Lower leg skin (tissue), 4 donors: ENCODE measurements at regions not wholly inside any gene's neighbourhood (a gene's known extent, or its start where the extent isn't known, plus 50 kb on each side); places are given as distances from the start of the nearest gene placed in this dataset.

ENCODE experiments used
- DNase-seq, 2 donors: peaks; one replicate each; pipeline ENCODE4 v3.0.0-alpha.2; 2019; ENCODE audit warnings: low spot score in 2 of 2
- H3K4me3 ChIP-seq: fragments of 200-600 bp; sonication (generic); 2 replicates; pipeline ENCODE4 v1.5.1; 2017; ENCODE audit warnings: mild to moderate bottlenecking, low read depth; ENCODE audit not compliant: poor library complexity, severe bottlenecking
- POLR2A ChIP-seq, 2 donors: fragments of 450-650 bp; IDR thresholded peaks; one replicate each; pipeline ENCODE4 v1.6.1; 2016 to 2017; ENCODE audit warnings: antibody characterized with exemption in 2 of 2, mild to moderate bottlenecking in 1 of 2, moderate library complexity in 1 of 2
- WGBS, 2 donors: methylation state at CpG; one replicate each; pipeline ENCODE4 v1.1.5; 2018; 5-methylcytosine and 5-hydroxymethylcytosine counted together
- intact Hi-C: fragments of 100-400 bp; cut with DNase I; formaldehyde crosslinking; loops from one replicate; pipeline ENCODE4 v1.15.0; 2023; ENCODE audit warnings: low total_unique reads
- TF ChIP-seq, protein P1 (sequence below), 3 donors: fragments of 450-650 bp; IDR thresholded peaks; one replicate each; pipeline ENCODE4 v1.5.1; 2016; ENCODE audit warnings: antibody characterized with exemption in 3 of 3, mild to moderate bottlenecking in 3 of 3, moderate library complexity in 2 of 3

DNA sequence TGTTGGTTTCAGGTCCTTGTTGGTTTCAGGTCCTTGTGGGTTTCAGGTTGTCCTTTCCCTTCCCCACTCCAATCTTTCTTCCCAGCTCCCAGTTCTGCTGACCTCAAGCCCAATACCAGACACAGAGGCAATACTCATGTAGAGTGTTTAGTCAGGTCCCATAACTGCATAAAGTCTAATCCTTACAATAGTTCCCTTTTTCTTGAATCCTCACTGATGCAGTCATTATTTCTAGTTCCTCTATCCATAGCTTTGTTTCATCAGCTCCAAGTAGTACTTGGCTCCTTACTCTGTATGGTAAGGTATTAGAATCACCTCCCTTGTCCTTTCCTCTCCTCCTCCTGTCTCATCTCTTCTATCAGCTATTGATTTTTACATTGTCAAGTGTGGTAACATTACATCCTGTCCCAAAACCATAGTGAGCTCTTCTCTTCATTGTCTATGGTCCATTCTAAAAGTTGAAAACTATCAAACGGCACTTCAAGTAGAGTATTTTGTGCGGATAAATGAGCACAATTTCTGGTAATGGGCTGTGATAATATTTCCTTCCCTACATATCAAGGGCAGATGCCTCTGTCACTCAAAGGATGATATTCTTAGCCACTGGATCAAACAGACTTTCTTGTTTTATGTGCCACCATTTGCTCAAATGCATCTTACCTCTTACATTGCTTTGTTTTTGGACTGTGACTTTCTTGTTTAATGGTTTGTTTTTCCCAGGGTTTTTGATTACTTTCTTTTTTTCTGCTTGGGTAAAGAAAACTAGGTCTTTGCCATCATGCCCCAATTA, 57.2 kb upstream of the JDP2 start:
- TF ChIP-seq, protein P1, sequence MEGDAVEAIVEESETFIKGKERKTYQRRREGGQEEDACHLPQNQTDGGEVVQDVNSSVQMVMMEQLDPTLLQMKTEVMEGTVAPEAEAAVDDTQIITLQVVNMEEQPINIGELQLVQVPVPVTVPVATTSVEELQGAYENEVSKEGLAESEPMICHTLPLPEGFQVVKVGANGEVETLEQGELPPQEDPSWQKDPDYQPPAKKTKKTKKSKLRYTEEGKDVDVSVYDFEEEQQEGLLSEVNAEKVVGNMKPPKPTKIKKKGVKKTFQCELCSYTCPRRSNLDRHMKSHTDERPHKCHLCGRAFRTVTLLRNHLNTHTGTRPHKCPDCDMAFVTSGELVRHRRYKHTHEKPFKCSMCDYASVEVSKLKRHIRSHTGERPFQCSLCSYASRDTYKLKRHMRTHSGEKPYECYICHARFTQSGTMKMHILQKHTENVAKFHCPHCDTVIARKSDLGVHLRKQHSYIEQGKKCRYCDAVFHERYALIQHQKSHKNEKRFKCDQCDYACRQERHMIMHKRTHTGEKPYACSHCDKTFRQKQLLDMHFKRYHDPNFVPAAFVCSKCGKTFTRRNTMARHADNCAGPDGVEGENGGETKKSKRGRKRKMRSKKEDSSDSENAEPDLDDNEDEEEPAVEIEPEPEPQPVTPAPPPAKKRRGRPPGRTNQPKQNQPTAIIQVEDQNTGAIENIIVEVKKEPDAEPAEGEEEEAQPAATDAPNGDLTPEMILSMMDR (IDR thresholded peaks at IDR 0.05): no peak
- TF ChIP-seq POLR2A (IDR thresholded peaks at IDR 0.05): no peak
- no peak overlapping the region for H3K4me3 ChIP-seq
- 97 to 98% methylated on average over 2 of the region's 2 CpGs for WGBS, 2 donors
- no peak for DNase-seq
- intact Hi-C loops: no loop called here

DNA sequence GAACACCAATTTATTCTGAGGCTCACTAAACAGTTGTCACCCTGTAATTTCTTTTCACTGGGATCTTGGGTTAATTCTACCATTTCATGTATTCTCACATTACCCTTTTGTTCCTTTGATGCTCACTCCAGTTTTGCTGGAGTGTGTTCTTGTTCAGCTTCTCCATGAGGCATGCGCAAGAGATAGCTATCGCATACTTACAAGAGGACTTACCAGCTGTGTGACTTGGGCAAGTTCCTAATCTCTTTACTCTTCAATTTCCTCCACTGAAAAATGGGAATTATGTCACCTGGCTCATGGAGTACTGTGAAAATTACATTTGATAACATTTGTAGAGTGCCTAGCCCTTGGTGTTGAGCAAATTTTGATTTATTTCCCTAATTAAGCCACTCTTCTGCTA, 56.5 kb upstream of the JDP2 start:
- no peak overlapping the region for H3K4me3 ChIP-seq
- 98% methylated on average over 2 of the region's 2 CpGs for WGBS, 2 donors
- TF ChIP-seq POLR2A (IDR thresholded peaks at IDR 0.05): no peak
- TF ChIP-seq, protein P1 (IDR thresholded peaks at IDR 0.05): no peak
- intact Hi-C loops: no loop called here
- DNase-seq: no peak

DNA sequence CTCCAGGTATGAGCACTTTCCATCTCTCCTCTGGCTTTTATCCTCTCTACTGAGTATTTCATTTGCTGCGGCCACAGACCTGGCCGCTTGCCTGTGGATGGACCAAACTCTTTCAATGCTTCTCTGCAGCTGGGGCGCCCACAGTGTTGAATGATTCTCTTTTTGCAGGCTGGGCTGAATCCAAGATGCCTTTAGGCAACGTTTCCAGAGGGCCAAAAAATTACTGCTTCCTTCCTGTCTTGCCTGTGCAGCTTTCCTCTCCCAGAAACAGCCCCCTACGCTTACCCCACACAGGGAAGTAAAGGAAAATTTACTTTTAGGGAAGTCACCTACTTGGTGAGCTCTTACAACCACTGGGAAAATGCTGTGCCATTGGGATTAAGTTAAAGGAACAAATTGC, 55.6 kb upstream of the JDP2 start:
- intact Hi-C loops: no loop called here
- WGBS, 2 donors: 44 to 56% methylated on average over 5 of the region's 5 CpGs
- no peak overlapping the region for H3K4me3 ChIP-seq
- peak in 1 of 2 donors; percentile 76 for DNase-seq
- TF ChIP-seq, protein P1 (IDR thresholded peaks at IDR 0.05): no peak
- TF ChIP-seq POLR2A (IDR thresholded peaks at IDR 0.05): no peak

DNA sequence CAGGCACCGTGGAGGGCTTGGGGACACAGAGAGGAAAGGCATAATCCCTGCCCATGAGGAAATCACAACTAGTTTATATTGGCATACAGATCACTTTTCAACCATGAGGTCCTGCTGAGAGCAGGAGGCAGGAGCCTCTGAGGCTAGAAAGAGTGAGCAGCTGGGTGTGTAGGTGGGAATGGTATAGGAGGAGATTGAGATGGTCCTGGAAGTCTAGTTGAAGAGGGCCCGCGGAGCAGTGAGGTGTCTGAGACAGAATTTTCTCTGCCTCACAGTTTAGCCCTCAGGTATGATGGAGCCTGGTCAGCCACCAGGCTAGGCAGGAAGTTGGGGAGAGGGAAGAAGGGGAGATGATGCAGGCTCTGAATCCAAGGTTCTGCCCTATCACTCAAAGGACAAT, 54.7 kb upstream of the JDP2 start:
- intact Hi-C loops: no loop called here
- WGBS, 2 donors: 45 to 63% methylated on average over 3 of the region's 3 CpGs
- DNase-seq: peak in 1 of 2 donors; percentile 50
- TF ChIP-seq POLR2A (IDR thresholded peaks at IDR 0.05): no peak
- TF ChIP-seq, protein P1 (IDR thresholded peaks at IDR 0.05): no peak
- no peak overlapping the region for H3K4me3 ChIP-seq

DNA sequence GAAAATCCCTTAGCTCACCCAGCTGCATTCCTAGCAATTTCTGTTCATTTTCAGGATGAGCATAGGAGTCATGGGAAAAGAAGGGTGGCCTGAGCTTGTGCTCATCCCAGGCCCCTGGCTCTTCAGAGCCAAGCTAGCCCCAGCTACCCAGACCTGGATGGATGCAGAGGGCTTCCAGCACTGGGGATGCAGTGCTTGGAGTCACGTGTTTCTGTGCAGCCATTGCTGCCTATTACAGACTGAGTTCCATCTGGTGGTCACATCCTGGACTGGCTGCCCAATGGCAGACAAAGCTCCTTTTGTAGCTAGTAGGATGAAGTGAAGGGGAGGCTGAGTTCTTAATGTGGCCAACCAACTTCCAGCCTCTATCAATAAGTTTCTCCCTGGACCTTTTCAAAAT, 54.2 kb upstream of the JDP2 start:
- peak in 1 of 2 donors; percentile 43 for DNase-seq
- H3K4me3 ChIP-seq: no peak overlapping the region
- intact Hi-C loops: no loop called here
- TF ChIP-seq POLR2A (IDR thresholded peaks at IDR 0.05): no peak
- TF ChIP-seq, protein P1 (IDR thresholded peaks at IDR 0.05): no peak
- WGBS, 2 donors: 59 to 80% methylated on average over 1 of the region's 1 CpG

DNA sequence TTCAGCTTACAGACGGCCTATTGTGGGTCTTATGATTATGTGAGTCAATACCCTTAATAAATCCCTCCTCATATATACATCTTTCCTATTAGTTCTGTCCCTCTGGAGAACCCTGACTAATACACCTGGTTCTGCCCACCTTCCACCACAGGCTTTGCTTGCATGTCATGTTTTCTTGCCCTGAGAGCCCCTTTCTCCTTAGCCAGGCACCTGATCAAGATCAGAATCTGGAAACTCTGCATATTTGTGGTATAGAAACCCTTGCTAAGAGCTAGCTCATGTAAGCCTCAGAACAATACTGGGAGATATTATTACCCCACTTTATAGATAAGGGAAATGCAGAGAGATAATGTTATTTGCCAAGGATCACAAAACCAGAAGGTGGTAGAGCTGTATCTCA, 52.9 kb upstream of the JDP2 start:
- no peak for DNase-seq

More for the DNA sequence above, 52.9 kb upstream of the JDP2 start:
- intact Hi-C loops: no loop called here
- no peak overlapping the region for H3K4me3 ChIP-seq
- WGBS, 2 donors: 96 to 100% methylated on average over 1 of the region's 1 CpG
- no peak for TF ChIP-seq POLR2A (IDR thresholded peaks at IDR 0.05)
- TF ChIP-seq, protein P1 (IDR thresholded peaks at IDR 0.05): no peak
